SK-N-SH (cell line): ENCODE measurements at regions not wholly inside any gene's neighbourhood (a gene's known extent, or its start where the extent isn't known, plus 50 kb on each side); places are given as distances from the start of the nearest gene placed in this dataset.

ENCODE experiments used
- CTCF ChIA-PET: fragments of 300-600, 350-600 bp; formaldehyde crosslinking; extraction: SDS; loops from one replicate; lab custom pipeline; 2021; lab: Yijun Ruan, JAX
- POLR2A ChIA-PET: fragments of 350-600 bp; sonication (Branson Sonifier 250); formaldehyde crosslinking; extraction: SDS; loops from one replicate; lab custom pipeline; 2020; ENCODE audit warnings: antibody characterized with exemption, inconsistent platforms; lab: Yijun Ruan, JAX
- DNase-seq: peaks from one replicate; pipeline ENCODE4 v3.0.0; 2012
- H2AFZ ChIP-seq: fragments of 200-600 bp; sonication (generic); 2 replicates; pipeline ENCODE4 v1.8.1; 2016; ENCODE audit warnings: antibody characterized with exemption, mild to moderate bottlenecking, low read depth
- H3F3A ChIP-seq: fragments of 200-600 bp; sonication (generic); replicated peaks from 2 replicates; pipeline ENCODE3; 2016; ENCODE audit warnings: antibody characterized with exemption, mild to moderate bottlenecking; ENCODE audit not compliant: insufficient read depth
- H3K27ac ChIP-seq, 2 experiments: fragments of 200-500 bp in 1 of 2; fragments of 200-600 bp in 1 of 2; sonication (Bioruptor generic) in 1 of 2; sonication (generic), shearing (Covaris generic) in 1 of 2; 2 replicates each; pipeline versions ENCODE4 v1.5.1 to v1.6.1; 2014 to 2016; ENCODE audit warnings: low read depth in 2 of 2, inconsistent platforms in 1 of 2, low read length in 1 of 2, mild to moderate bottlenecking in 1 of 2, mixed read lengths in 1 of 2
- H3K27me3 ChIP-seq: fragments of 200-600 bp; sonication (generic), shearing (Covaris generic); 2 replicates; pipeline ENCODE4 v1.6.1; 2016; ENCODE audit warnings: mixed run types; ENCODE audit not compliant: insufficient read depth
- H3K36me3 ChIP-seq, 2 experiments: fragments of 200-500 bp in 1 of 2; fragments of 200-600 bp in 1 of 2; sonication (Bioruptor generic) in 1 of 2; sonication (generic) in 1 of 2; replicated peaks in 1 of 2; 2 replicates each; pipeline versions ENCODE3 to v1.5.1; 2014 to 2016; ENCODE audit warnings: low read length in 1 of 2, mild to moderate bottlenecking in 1 of 2; ENCODE audit not compliant: insufficient read depth in 2 of 2, control insufficient read depth in 1 of 2
- H3K4me1 ChIP-seq, 2 experiments: fragments of 200-500 bp in 1 of 2; fragments of 200-600 bp in 1 of 2; sonication (Bioruptor generic) in 1 of 2; sonication (generic), shearing (Covaris generic) in 1 of 2; 2 replicates each; pipeline versions ENCODE4 v1.5.1 to v1.6.1; 2014 to 2016; ENCODE audit warnings: low read depth in 1 of 2, low read length in 1 of 2, mixed run types in 1 of 2; ENCODE audit not compliant: insufficient read depth in 2 of 2, control insufficient read depth in 1 of 2
- H3K4me2 ChIP-seq: fragments of 200-600 bp; sonication (generic), shearing (Covaris generic); 2 replicates; pipeline ENCODE4 v1.6.1; 2017; ENCODE audit warnings: mixed run types
- H3K4me3 ChIP-seq, 2 experiments: fragments of 200-500 bp in 1 of 2; fragments of 200-600 bp in 1 of 2; sonication (Bioruptor generic) in 1 of 2; sonication (generic), shearing (Covaris generic) in 1 of 2; 2 replicates each; pipeline versions ENCODE4 v1.5.1 to v1.8.1; 2014 to 2016; ENCODE audit warnings: low read depth in 2 of 2, inconsistent platforms in 1 of 2, low read length in 1 of 2, mild to moderate bottlenecking in 1 of 2, mixed read lengths in 1 of 2, moderate library complexity in 1 of 2
- H3K79me2 ChIP-seq: fragments of 200-600 bp; sonication (generic); 2 replicates; pipeline ENCODE4 v1.8.1; 2017; ENCODE audit warnings: mild to moderate bottlenecking; ENCODE audit not compliant: insufficient read depth
- H3K9ac ChIP-seq: fragments of 200-600 bp; sonication (generic); 2 replicates; pipeline ENCODE4 v1.6.1; 2017; ENCODE audit warnings: mixed run types
- H3K9me2 ChIP-seq: fragments of 200-600 bp; sonication (generic); 2 replicates; pipeline ENCODE4 v1.6.1; 2017; ENCODE audit warnings: mixed run types
- H3K9me3 ChIP-seq: fragments of 200-600 bp; sonication (generic); 2 replicates; pipeline ENCODE4 v1.6.1; 2017; ENCODE audit warnings: mixed run types, mild to moderate bottlenecking, moderate library complexity
- H4K20me1 ChIP-seq: fragments of 200-600 bp; sonication (generic); 2 replicates; pipeline ENCODE4 v1.6.1; 2017; ENCODE audit warnings: mild to moderate bottlenecking, mixed run types; ENCODE audit not compliant: insufficient read depth
- CHD2 ChIP-seq: fragments of 150-350 bp; IDR thresholded peaks from 2 replicates; pipeline ENCODE4 v1.6.1; 2018; ENCODE audit warnings: low read length; ENCODE audit not compliant: partially characterized antibody
- EZH2phosphoT487 ChIP-seq: fragments of 200-600 bp; sonication (generic); IDR thresholded peaks from 2 replicates; pipeline ENCODE4 v1.6.1; 2017; ENCODE audit warnings: low read depth, mixed run types, mild to moderate bottlenecking, antibody characterized with exemption, moderate library complexity, borderline replicate concordance
- FOSL2 ChIP-seq: IDR thresholded peaks from 2 replicates; pipeline ENCODE4 v1.4.0; 2012; ENCODE audit warnings: low read depth, mild to moderate bottlenecking, moderate library complexity, borderline replicate concordance
- FOXJ3 ChIP-seq: sonication (generic); formaldehyde crosslinking; IDR thresholded peaks from 2 replicates; pipeline ENCODE4 v1.5.1; 2020; ENCODE audit warnings: mild to moderate bottlenecking, missing genetic modification reagents
- IRF3 ChIP-seq: fragments of 150-350 bp; IDR thresholded peaks from 2 replicates; pipeline ENCODE4 v1.6.1; 2016; ENCODE audit warnings: mild to moderate bottlenecking, low read depth, low read length
- MAX ChIP-seq: IDR thresholded peaks from 2 replicates; pipeline ENCODE4 v1.4.0; 2012; ENCODE audit warnings: low read depth
- MEF2A ChIP-seq: IDR thresholded peaks from 2 replicates; pipeline ENCODE4 v1.4.0; 2012; ENCODE audit warnings: low read depth, borderline replicate concordance
- NFIC ChIP-seq: IDR thresholded peaks from 2 replicates; pipeline ENCODE4 v1.4.0; 2012; ENCODE audit warnings: borderline replicate concordance
- NRF1 ChIP-seq: IDR thresholded peaks from 2 replicates; pipeline ENCODE4 v1.6.1; 2012; ENCODE audit warnings: low read depth, mild to moderate bottlenecking, low read length
- POLR2AphosphoS5 ChIP-seq: IDR thresholded peaks from 2 replicates; pipeline ENCODE4 v1.6.1; 2012; ENCODE audit warnings: low read depth, low read length
- RFX5 ChIP-seq: IDR thresholded peaks from 2 replicates; pipeline ENCODE4 v1.6.1; 2012; ENCODE audit warnings: mild to moderate bottlenecking, improper control_type of control experiment, low read length
- RXRA ChIP-seq: IDR thresholded peaks from 2 replicates; pipeline ENCODE4 v1.4.0; 2012; ENCODE audit warnings: low read depth, mild to moderate bottlenecking, borderline replicate concordance
- USF2 ChIP-seq: fragments of 150-350 bp; IDR thresholded peaks from 2 replicates; pipeline ENCODE4 v1.6.1; 2017; ENCODE audit warnings: antibody characterized with exemption, low read length, low read depth, borderline replicate concordance
- WGBS: methylation state at CpG from one replicate; pipeline ENCODE4 v1.1.6; 2017; ENCODE audit warnings: low lambda C conversion rate; 5-methylcytosine and 5-hydroxymethylcytosine counted together
- TF ChIP-seq, protein P1 (sequence below): IDR thresholded peaks from 2 replicates; pipeline ENCODE4 v1.4.0; 2012; ENCODE audit warnings: low read depth, borderline replicate concordance

DNA sequence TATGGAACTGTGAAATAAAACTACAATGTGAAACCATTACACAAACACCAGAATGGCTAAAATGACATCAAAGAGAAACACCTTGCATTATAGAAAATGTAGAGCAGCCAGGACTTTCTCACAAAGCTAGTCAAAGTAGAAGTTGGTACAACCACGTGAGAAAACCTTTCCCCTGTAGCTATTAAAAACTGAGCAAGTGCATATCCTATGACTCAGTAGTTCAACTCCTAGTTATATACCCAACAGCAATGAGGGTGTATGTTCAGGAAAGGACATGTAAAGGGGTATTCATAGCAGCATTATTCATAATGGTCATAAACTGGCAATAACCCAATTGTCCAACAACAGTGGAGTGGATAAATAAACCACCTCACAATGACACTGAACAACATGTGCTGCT is 177.5 kb upstream of the NUDT10 start:
- Histone ChIP-seq H3K9me3 (no peaks in the 10 kb centered on the region), H3K27me3 (peaks cover 5% of the 10 kb centered on the region; the same call in 1 of the 2 replicates), H3K4me1 (no peaks in the 10 kb centered on the region), H3K27ac (no peak overlapping the region), H3K9ac (no peak overlapping the region), H3K79me2 (no peaks in the 10 kb centered on the region), H3K9me2 (no peaks in the 10 kb centered on the region), H2AFZ (no peak overlapping the region), H3F3A (no peaks in the 10 kb centered on the region), H3K36me3 (no peaks in the 10 kb centered on the region)
- CTCF ChIA-PET: interaction anchor here (1.6 kb wide), 1 partner anchor 13 kb away, joined by 3 read pairs; no protein-coding TSS in a partner anchor
- 0% methylated on average over 1 of the region's 1 CpG for WGBS
- no peak for DNase-seq
- POLR2A ChIA-PET: no interaction called here
- TF ChIP-seq MEF2A (no peak), POLR2AphosphoS5 (no peak), RXRA (no peak), EZH2phosphoT487 (no peak)
- TF ChIP-seq, protein P1, sequence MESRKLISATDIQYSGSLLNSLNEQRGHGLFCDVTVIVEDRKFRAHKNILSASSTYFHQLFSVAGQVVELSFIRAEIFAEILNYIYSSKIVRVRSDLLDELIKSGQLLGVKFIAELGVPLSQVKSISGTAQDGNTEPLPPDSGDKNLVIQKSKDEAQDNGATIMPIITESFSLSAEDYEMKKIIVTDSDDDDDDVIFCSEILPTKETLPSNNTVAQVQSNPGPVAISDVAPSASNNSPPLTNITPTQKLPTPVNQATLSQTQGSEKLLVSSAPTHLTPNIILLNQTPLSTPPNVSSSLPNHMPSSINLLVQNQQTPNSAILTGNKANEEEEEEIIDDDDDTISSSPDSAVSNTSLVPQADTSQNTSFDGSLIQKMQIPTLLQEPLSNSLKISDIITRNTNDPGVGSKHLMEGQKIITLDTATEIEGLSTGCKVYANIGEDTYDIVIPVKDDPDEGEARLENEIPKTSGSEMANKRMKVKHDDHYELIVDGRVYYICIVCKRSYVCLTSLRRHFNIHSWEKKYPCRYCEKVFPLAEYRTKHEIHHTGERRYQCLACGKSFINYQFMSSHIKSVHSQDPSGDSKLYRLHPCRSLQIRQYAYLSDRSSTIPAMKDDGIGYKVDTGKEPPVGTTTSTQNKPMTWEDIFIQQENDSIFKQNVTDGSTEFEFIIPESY: no peak
- TF ChIP-seq, all 33 proteins: peak for 0
- Histone ChIP-seq H3K4me3 (no peak overlapping the region), H3K4me2 (no peak overlapping the region), H4K20me1 (no peaks in the 10 kb centered on the region)

- Histone ChIP-seq H3K27ac (no peak overlapping the region), H4K20me1 (no peaks in the 10 kb centered on the region), H3K4me1 (no peaks in the 10 kb centered on the region), H3K9me2 (no peaks in the 10 kb centered on the region), H3K9me3 (no peaks in the 10 kb centered on the region), H3K4me2 (no peak overlapping the region), H3K79me2 (no peaks in the 10 kb centered on the region), H2AFZ (no peak overlapping the region), H3K4me3 (no peak overlapping the region), H3K9ac (no peak overlapping the region), H3F3A (no peaks in the 10 kb centered on the region), H3K27me3 (peaks cover 5% of the 10 kb centered on the region; the same call in 1 of the 2 replicates), H3K36me3 (no peaks in the 10 kb centered on the region)
- CTCF ChIA-PET: no interaction called here
- no peak for DNase-seq
- WGBS: 2% methylated on average over 4 of the region's 4 CpGs
- POLR2A ChIA-PET: no interaction called here
- TF ChIP-seq RFX5 (no peak), USF2 (no peak), IRF3 (no peak), NFIC (no peak), POLR2AphosphoS5 (no peak), FOXJ3 (CRISPR knock-in tag) (no peak), MAX (no peak), NRF1 (no peak), FOSL2 (no peak), CHD2 (no peak)
Measured at GRCh38 chrX:51155566-51155965, 177.1 kb upstream of the NUDT10 start.
